Fibroblast of lung (primary cell): ENCODE measurements at regions not wholly inside any gene's neighbourhood (a gene's known extent, or its start where the extent isn't known, plus 50 kb on each side); places are given as distances from the start of the nearest gene placed in this dataset.

Experiments used
- DNase-seq, 2 donors: peaks; one replicate each; pipeline versions ENCODE4 v3.0.0 to v3.0.0-alpha.2; 2010; ENCODE audit warnings: low read depth in 2 of 2
- H2AFZ ChIP-seq: 2 replicates; pipeline ENCODE4 v1.5.1; 2012; ENCODE audit warnings: low read length, control low read depth, inconsistent platforms
- H3K27ac ChIP-seq: 2 replicates; pipeline ENCODE4 v1.5.1; 2011; ENCODE audit warnings: low read length, control low read depth; ENCODE audit not compliant: insufficient read depth
- H3K27me3 ChIP-seq: 2 replicates; pipeline ENCODE4 v1.5.1; 2011; ENCODE audit warnings: mild to moderate bottlenecking, low read length; ENCODE audit not compliant: control insufficient read depth, insufficient read depth
- H3K36me3 ChIP-seq: 2 replicates; pipeline ENCODE4 v1.5.1; 2011; ENCODE audit warnings: low read length; ENCODE audit not compliant: control insufficient read depth, insufficient read depth
- H3K4me1 ChIP-seq: 2 replicates; pipeline ENCODE4 v1.5.1; 2011; ENCODE audit warnings: low read length; ENCODE audit not compliant: control insufficient read depth, insufficient read depth; ENCODE audit errors: extremely low read depth
- H3K4me2 ChIP-seq: 2 replicates; pipeline ENCODE4 v1.5.1; 2011; ENCODE audit warnings: low read length, control low read depth; ENCODE audit not compliant: insufficient read depth; ENCODE audit errors: extremely low read depth
- H3K4me3 ChIP-seq, 4 experiments: fragments of 200-600 bp in 1 of 4; sonication (generic) in 1 of 4; replicated peaks in 1 of 4; 2 replicates each; pipeline ENCODE4 v1.5.1; 2011 to 2016; ENCODE audit warnings: low read length in 4 of 4, low read depth in 3 of 4, mild to moderate bottlenecking in 3 of 4, control low read depth in 2 of 4, inconsistent platforms in 1 of 4, mixed read lengths in 1 of 4; ENCODE audit not compliant: insufficient read depth in 1 of 4; ENCODE audit errors: control extremely low read depth in 1 of 4
- H3K79me2 ChIP-seq: 2 replicates; pipeline ENCODE4 v1.5.1; 2012; ENCODE audit warnings: mild to moderate bottlenecking, low read length, inconsistent platforms; ENCODE audit not compliant: control insufficient read depth, insufficient read depth
- H3K9ac ChIP-seq: 2 replicates; pipeline ENCODE4 v1.5.1; 2011; ENCODE audit warnings: mild to moderate bottlenecking, low read length, control low read depth; ENCODE audit not compliant: insufficient read depth
- H3K9me3 ChIP-seq: 2 replicates; pipeline ENCODE4 v1.5.1; 2012; ENCODE audit warnings: low read depth, low read length; ENCODE audit not compliant: control insufficient read depth, insufficient read depth
- H4K20me1 ChIP-seq: 2 replicates; pipeline ENCODE4 v1.5.1; 2011; ENCODE audit warnings: low read length; ENCODE audit not compliant: control insufficient read depth, insufficient read depth; ENCODE audit errors: extremely low read depth
- EZH2 ChIP-seq: IDR thresholded peaks from 2 replicates; pipeline ENCODE4 v1.5.1; 2012; ENCODE audit warnings: low read length, control low read depth, mild to moderate bottlenecking; ENCODE audit errors: missing control alignments
- TF ChIP-seq, protein P1 (sequence below), 2 donors: IDR thresholded peaks in 1 of 2; conservative IDR thresholded peaks in 1 of 2; 1 replicate in 1 of 2; 2 replicates in 1 of 2; pipeline ENCODE4 v1.5.1; 2011 to 2012; ENCODE audit warnings: low read length in 2 of 2, control low read depth in 1 of 2, inconsistent platforms in 1 of 2, low read depth in 1 of 2, mild to moderate bottlenecking in 1 of 2

DNA sequence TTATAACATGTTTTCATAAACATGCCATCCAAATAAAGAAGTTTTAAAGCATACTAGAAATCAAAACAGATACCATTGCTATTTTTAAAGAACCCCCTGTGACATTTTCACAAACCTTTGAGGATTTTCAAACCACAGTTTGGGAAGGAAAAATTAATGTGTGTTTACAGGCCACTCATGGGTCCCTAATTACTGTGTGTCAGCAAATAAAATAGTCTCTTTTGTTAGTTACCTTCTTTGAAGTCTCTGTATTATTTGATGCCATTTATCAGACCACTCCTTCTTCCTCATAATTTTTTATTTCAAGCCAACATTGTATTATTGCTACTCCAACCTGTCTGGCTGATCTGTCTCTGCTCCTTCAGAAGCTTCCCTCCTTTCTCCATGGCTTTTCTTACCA, 72.6 kb upstream of the TET2 start:
- no peaks in the 10 kb centered on the region for H3K27me3 ChIP-seq
- no peak overlapping the region for H3K9ac ChIP-seq
- H3K79me2 ChIP-seq: no peaks in the 10 kb centered on the region
- no peak overlapping the region for H3K4me2 ChIP-seq
- no peaks in the 10 kb centered on the region for H3K4me1 ChIP-seq
- H4K20me1 ChIP-seq: no peaks in the 10 kb centered on the region
- no peak for TF ChIP-seq EZH2
- TF ChIP-seq, protein P1, sequence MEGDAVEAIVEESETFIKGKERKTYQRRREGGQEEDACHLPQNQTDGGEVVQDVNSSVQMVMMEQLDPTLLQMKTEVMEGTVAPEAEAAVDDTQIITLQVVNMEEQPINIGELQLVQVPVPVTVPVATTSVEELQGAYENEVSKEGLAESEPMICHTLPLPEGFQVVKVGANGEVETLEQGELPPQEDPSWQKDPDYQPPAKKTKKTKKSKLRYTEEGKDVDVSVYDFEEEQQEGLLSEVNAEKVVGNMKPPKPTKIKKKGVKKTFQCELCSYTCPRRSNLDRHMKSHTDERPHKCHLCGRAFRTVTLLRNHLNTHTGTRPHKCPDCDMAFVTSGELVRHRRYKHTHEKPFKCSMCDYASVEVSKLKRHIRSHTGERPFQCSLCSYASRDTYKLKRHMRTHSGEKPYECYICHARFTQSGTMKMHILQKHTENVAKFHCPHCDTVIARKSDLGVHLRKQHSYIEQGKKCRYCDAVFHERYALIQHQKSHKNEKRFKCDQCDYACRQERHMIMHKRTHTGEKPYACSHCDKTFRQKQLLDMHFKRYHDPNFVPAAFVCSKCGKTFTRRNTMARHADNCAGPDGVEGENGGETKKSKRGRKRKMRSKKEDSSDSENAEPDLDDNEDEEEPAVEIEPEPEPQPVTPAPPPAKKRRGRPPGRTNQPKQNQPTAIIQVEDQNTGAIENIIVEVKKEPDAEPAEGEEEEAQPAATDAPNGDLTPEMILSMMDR (conservative IDR thresholded peaks at IDR 0.05 in 1 of 2, IDR thresholded peaks at IDR 0.05 in 1 of 2; ENCODE audit: low read depth in 1 of 2, low read length in 2 of 2): no peak
- no peak overlapping the region for H2AFZ ChIP-seq
- H3K4me3 ChIP-seq: no peak overlapping the region
- H3K27ac ChIP-seq: no peak overlapping the region
- H3K36me3 ChIP-seq: no peaks in the 10 kb centered on the region
- H3K9me3 ChIP-seq: no peaks in the 10 kb centered on the region
- DNase-seq: no peak

DNA sequence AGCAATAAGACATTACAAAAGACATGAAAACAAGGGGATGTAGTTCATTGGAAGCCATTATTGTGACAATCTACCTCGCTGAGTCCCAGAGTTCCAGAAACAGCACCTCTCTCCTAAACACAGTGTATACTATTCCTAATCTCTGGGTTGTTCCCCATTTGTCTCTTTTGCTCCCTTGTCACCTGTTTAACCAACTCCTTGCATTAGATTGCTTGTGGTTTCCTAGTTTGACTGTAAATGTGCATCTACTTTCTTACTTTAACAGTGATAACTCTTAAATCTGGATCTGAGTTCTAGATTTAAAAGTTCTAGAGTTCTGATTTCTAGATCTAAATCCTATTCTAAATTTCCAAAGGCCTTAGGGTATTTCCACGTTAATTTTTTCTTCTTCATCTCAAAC, 71.6 kb upstream of the TET2 start:
- H3K4me1 ChIP-seq: no peaks in the 10 kb centered on the region
- H3K9ac ChIP-seq: no peak overlapping the region
- no peaks in the 10 kb centered on the region for H3K27me3 ChIP-seq
- H4K20me1 ChIP-seq: no peaks in the 10 kb centered on the region
- no peak overlapping the region for H3K27ac ChIP-seq
- no peak for TF ChIP-seq EZH2
- TF ChIP-seq, protein P1 (conservative IDR thresholded peaks at IDR 0.05 in 1 of 2, IDR thresholded peaks at IDR 0.05 in 1 of 2; ENCODE audit: low read depth in 1 of 2, low read length in 2 of 2): no peak
- H3K36me3 ChIP-seq: no peaks in the 10 kb centered on the region
- H3K9me3 ChIP-seq: no peaks in the 10 kb centered on the region
- H3K4me2 ChIP-seq: no peak overlapping the region
- no peak overlapping the region for H2AFZ ChIP-seq
- no peak for DNase-seq
- no peaks in the 10 kb centered on the region for H3K79me2 ChIP-seq
- H3K4me3 ChIP-seq: no peak overlapping the region

DNA sequence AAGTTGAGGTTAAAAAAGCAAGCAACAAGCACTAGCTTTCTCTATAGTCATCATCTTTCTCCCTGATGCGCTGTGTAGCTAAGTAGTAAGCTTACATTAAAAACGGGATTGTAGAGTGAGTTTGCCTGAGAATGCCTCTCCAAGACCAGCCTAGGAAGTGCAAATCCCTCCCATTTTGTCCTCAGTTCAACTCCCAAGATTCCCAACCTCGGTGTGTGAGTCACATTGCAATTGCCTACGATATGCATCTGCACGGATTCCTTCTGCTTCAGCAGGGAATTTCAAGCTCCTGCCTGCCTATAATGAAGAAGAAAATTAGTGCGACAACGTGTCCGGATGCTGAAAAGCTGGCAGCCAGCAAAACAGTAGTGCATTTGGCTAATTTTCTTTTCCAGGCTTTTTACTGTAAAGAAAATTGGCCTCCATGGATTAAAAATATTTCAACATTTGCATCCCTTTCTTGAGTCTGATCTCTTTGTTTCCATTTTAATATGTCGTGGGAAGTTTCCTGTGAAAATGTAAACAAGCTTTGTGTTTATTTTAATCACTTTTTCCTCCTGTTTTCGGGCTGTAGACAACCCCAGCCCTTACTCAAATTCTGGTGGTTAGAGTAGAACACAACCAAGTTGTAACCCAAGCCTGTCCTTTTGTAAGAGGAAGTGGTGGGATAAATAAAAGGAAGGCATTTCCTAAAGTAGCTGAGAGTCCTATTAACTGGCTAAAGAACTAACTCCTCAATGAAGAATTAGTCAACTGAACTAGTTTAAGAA, 58.4 kb upstream of the TET2 start:
- TF ChIP-seq, protein P1 (conservative IDR thresholded peaks at IDR 0.05 in 1 of 2, IDR thresholded peaks at IDR 0.05 in 1 of 2; ENCODE audit: low read depth in 1 of 2, low read length in 2 of 2): no peak
- TF ChIP-seq EZH2: no peak
- H3K4me2 ChIP-seq: peak overlapping the region; percentile 75
- no peaks in the 10 kb centered on the region for H3K79me2 ChIP-seq
- peak overlapping the region; percentile 12 to 53 (median 27) for H3K4me3 ChIP-seq
- H2AFZ ChIP-seq: peak overlapping the region; percentile 56
- no peaks in the 10 kb centered on the region for H3K27me3 ChIP-seq
- H3K27ac ChIP-seq: peak overlapping the region; percentile 64
- H3K9me3 ChIP-seq: no peaks in the 10 kb centered on the region
- no peak overlapping the region for H3K9ac ChIP-seq
- no peaks in the 10 kb centered on the region for H3K36me3 ChIP-seq
- peaks cover 4% of the 10 kb centered on the region for H3K4me1 ChIP-seq
- no peaks in the 10 kb centered on the region for H4K20me1 ChIP-seq
- peak; percentile 97 to 98 for DNase-seq
